NT2/D1 (cell line): ENCODE measurements at regions not wholly inside any gene's neighbourhood (a gene's known extent, or its start where the extent isn't known, plus 50 kb on each side); places are given as distances from the start of the nearest gene placed in this dataset.

Experiments used
- SUZ12 ChIP-seq: IDR thresholded peaks from 2 replicates; pipeline ENCODE4 v1.6.1; 2011; ENCODE audit not compliant: insufficient read length, insufficient read depth; ENCODE audit errors: extremely low read depth
- YY1 ChIP-seq: IDR thresholded peaks from 2 replicates; pipeline ENCODE4 v1.6.1; 2011; ENCODE audit not compliant: insufficient read length, insufficient read depth
- ZNF274 ChIP-seq: IDR thresholded peaks from 2 replicates; pipeline ENCODE4 v1.6.1; 2011; ENCODE audit warnings: mild to moderate bottlenecking, low read depth, low read length

GRCh38 chr12:74791365-74791764 lies 253.7 kb downstream of the ATXN7L3B start:
- no peak for TF ChIP-seq SUZ12
- TF ChIP-seq ZNF274, result no peak
- TF ChIP-seq YY1, result no peak
